ENCODE measurements at regions not wholly inside any gene's neighbourhood (a gene's known extent, or its start where the extent isn't known, plus 50 kb on each side); places are given as distances from the start of the nearest gene placed in this dataset.

DNA sequence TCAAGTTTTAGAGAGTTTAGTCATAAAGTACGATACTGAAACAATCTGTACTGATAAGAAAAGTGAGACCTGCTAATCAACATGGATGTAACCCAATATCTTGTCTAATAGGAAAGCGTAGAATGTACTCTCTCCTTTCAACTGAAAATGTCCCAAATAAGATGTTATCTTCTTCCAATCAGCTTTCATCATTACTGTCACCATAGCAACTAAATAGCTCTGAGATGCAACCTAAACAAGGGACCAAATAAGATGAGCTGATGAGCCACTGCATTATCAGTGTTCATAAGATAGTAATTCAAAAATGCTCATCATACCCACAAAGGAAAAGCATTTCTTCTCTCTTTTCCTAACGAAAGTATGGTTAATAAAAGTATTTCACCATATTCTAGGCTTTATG, 1108.3 kb upstream of the MAP3K7 start:
- TF ChIP-seq EZH2 (IDR thresholded peaks at IDR 0.05; ENCODE audit: low read depth): no peak
- TF ChIP-seq, protein P1, sequence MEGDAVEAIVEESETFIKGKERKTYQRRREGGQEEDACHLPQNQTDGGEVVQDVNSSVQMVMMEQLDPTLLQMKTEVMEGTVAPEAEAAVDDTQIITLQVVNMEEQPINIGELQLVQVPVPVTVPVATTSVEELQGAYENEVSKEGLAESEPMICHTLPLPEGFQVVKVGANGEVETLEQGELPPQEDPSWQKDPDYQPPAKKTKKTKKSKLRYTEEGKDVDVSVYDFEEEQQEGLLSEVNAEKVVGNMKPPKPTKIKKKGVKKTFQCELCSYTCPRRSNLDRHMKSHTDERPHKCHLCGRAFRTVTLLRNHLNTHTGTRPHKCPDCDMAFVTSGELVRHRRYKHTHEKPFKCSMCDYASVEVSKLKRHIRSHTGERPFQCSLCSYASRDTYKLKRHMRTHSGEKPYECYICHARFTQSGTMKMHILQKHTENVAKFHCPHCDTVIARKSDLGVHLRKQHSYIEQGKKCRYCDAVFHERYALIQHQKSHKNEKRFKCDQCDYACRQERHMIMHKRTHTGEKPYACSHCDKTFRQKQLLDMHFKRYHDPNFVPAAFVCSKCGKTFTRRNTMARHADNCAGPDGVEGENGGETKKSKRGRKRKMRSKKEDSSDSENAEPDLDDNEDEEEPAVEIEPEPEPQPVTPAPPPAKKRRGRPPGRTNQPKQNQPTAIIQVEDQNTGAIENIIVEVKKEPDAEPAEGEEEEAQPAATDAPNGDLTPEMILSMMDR (conservative IDR thresholded peaks at IDR 0.05): no peak
